BE2C (cell line): ENCODE measurements at regions not wholly inside any gene's neighbourhood (a gene's known extent, or its start where the extent isn't known, plus 50 kb on each side); places are given as distances from the start of the nearest gene placed in this dataset.

Experiments used
- DNase-seq: peaks from one replicate; pipeline ENCODE4 v3.0.0-alpha.2; 2020
- H3K27me3 ChIP-seq: fragments of 250-450 bp; sonication (Bioruptor Pico); 2 replicates; pipeline ENCODE4 v1.5.1; 2020; ENCODE audit warnings: mild to moderate bottlenecking
- H3K36me3 ChIP-seq: fragments of 250-450 bp; sonication (Bioruptor Pico); 2 replicates; pipeline ENCODE4 v1.5.1; 2020; ENCODE audit warnings: mild to moderate bottlenecking
- H3K4me1 ChIP-seq: fragments of 250-450 bp; sonication (Bioruptor Pico); 2 replicates; pipeline ENCODE4 v1.5.1; 2020
- H3K4me3 ChIP-seq: 2 replicates; pipeline ENCODE4 v1.5.1; 2011; ENCODE audit warnings: low read depth, low read length
- H3K9me3 ChIP-seq: fragments of 250-450 bp; sonication (Bioruptor Pico); 2 replicates; pipeline ENCODE4 v1.5.1; 2020
- CTCF ChIP-seq: IDR thresholded peaks from 2 replicates; pipeline ENCODE4 v1.5.1; 2012; ENCODE audit warnings: mild to moderate bottlenecking, low read depth, low read length

GRCh38 chr4:183563874-183564273 is 59.0 kb downstream of the ING2 start:
- Histone ChIP-seq H3K9me3 (no peaks in the 10 kb centered on the region), H3K27me3 (no peaks in the 10 kb centered on the region), H3K36me3 (no peaks in the 10 kb centered on the region), H3K4me1 (no peaks in the 10 kb centered on the region), H3K4me3 (no peak overlapping the region)
- DNase-seq: no peak
- no peak for TF ChIP-seq CTCF

- DNase-seq: no peak
- no peaks in the 10 kb centered on the region for H3K27me3 ChIP-seq
- no peak for TF ChIP-seq CTCF
- H3K4me3 ChIP-seq: peak overlapping the region; percentile 15; the same call in 1 of the 2 replicates
- no peaks in the 10 kb centered on the region for H3K9me3 ChIP-seq
- H3K36me3 ChIP-seq: no peaks in the 10 kb centered on the region
- no peaks in the 10 kb centered on the region; the same call in 1 of the 2 replicates for H3K4me1 ChIP-seq
Observed at GRCh38 chr4:183571350-183571941, 66.6 kb downstream of the ING2 start.

GRCh38 chr4:183576701-183577404 is 72.0 kb downstream of the ING2 start:
- no peak for DNase-seq
- Histone ChIP-seq H3K27me3 (no peaks in the 10 kb centered on the region), H3K9me3 (no peaks in the 10 kb centered on the region), H3K36me3 (no peaks in the 10 kb centered on the region), H3K4me1 (no peaks in the 10 kb centered on the region), H3K4me3 (no peak overlapping the region)
- no peak for TF ChIP-seq CTCF

- H3K36me3 ChIP-seq: no peaks in the 10 kb centered on the region
- H3K4me3 ChIP-seq: no peak overlapping the region
- H3K4me1 ChIP-seq: no peaks in the 10 kb centered on the region
- H3K27me3 ChIP-seq: no peaks in the 10 kb centered on the region
- TF ChIP-seq CTCF: no peak
- H3K9me3 ChIP-seq: no peaks in the 10 kb centered on the region
- DNase-seq: no peak
Observed at GRCh38 chr4:183580370-183580769, 75.5 kb downstream of the ING2 start.

GRCh38 chr4:183580849-183581248 is 76.0 kb downstream of the ING2 start:
- Histone ChIP-seq H3K4me3 (no peak overlapping the region), H3K4me1 (no peaks in the 10 kb centered on the region), H3K36me3 (no peaks in the 10 kb centered on the region), H3K27me3 (no peaks in the 10 kb centered on the region), H3K9me3 (no peaks in the 10 kb centered on the region)
- no peak for TF ChIP-seq CTCF
- DNase-seq: no peak

GRCh38 chr4:183586824-183587223 is 72.2 kb downstream of the RWDD4 start:
- no peak for DNase-seq
- no peak for TF ChIP-seq CTCF
- no peak overlapping the region for H3K4me3 ChIP-seq
- no peaks in the 10 kb centered on the region for H3K9me3 ChIP-seq
- H3K36me3 ChIP-seq: no peaks in the 10 kb centered on the region
- H3K4me1 ChIP-seq: no peaks in the 10 kb centered on the region
- no peaks in the 10 kb centered on the region for H3K27me3 ChIP-seq
